ENCODE measurements at regions not wholly inside any gene's neighbourhood (a gene's known extent, or its start where the extent isn't known, plus 50 kb on each side); places are given as distances from the start of the nearest gene placed in this dataset.

- peak overlapping the region; percentile 63 for H3K4me3 ChIP-seq (ENCODE audit: low read depth, low read length, poor library complexity, severe bottlenecking)
- ChIA-PET POLR2A (interaction anchor here (0.6 to 10.8 kb wide), 29 partner anchors 8 to 871 kb away, joined by 3 to 116 read pairs (median 5); partner anchors contain the start of genes RSPH3 and TAGAP), CTCF (ENCODE audit: unreplicated experiment) (interaction anchor here (0.6 to 2.7 kb wide), 12 partner anchors 8 to 100 kb away, joined by 3 to 5 read pairs (median 4); no protein-coding TSS in a partner anchor)
- H3K36me3 ChIP-seq (ENCODE audit: insufficient read depth, low read length), result no peaks in the 10 kb centered on the region
- intact Hi-C loops (cut with micrococcal nuclease; ENCODE audit: unreplicated experiment), result loop anchor here (1.0 to 5.0 kb wide), 4 partner anchors 10 to 289 kb away; partner anchors contain the start of gene EZR
- peak overlapping the region; percentile 97 for H3K27ac ChIP-seq (ENCODE audit: low read depth, low read length, poor library complexity, severe bottlenecking)
- DNase-seq (ENCODE audit: low spot score), result peak; percentile 98
- BruUV-seq (replicated peaks), result no TSS peak
- H3K4me1 ChIP-seq (ENCODE audit: insufficient read depth, low read length, poor library complexity, severe bottlenecking), result peaks cover 89% of the 10 kb centered on the region
- H3K9me3 ChIP-seq (ENCODE audit: low read length), result no peaks in the 10 kb centered on the region
- no peak for TF ChIP-seq CTCF (conservative IDR thresholded peaks at IDR 0.05; ENCODE audit: low read length)
- no peak for TF ChIP-seq EZH2phosphoT487 (IDR thresholded peaks at IDR 0.05; ENCODE audit: borderline replicate concordance, low read depth, low read length)
- H3K79me2 ChIP-seq (ENCODE audit: insufficient read depth, low read depth, low read length), result no peaks in the 10 kb centered on the region
- H3K4me2 ChIP-seq (ENCODE audit: low read length), result peak overlapping the region; percentile 93
- H4K20me1 ChIP-seq (ENCODE audit: insufficient read depth, low read length), result no peaks in the 10 kb centered on the region
- H2AFZ ChIP-seq (ENCODE audit: low read length), result peak overlapping the region; percentile 53; the same call in 1 of the 2 replicates
- H3K9me2 ChIP-seq (ENCODE audit: insufficient read depth, low read length), result no peaks in the 10 kb centered on the region
Observed at GRCh38 chr6:159107451-159108260, 61.5 kb upstream of the FNDC1 start.

- CTCF ChIA-PET (ENCODE audit: unreplicated experiment), result interaction anchor here (1.0 to 1.9 kb wide), 6 partner anchors 9 to 98 kb away, joined by 3 to 5 read pairs (median 4); no protein-coding TSS in a partner anchor
- Histone ChIP-seq H3K9me2 (ENCODE audit: insufficient read depth, low read length) (no peaks in the 10 kb centered on the region), H4K20me1 (ENCODE audit: insufficient read depth, low read length) (no peaks in the 10 kb centered on the region), H3K36me3 (ENCODE audit: insufficient read depth, low read length) (no peaks in the 10 kb centered on the region), H3K79me2 (ENCODE audit: insufficient read depth, low read depth, low read length) (no peaks in the 10 kb centered on the region), H3K27ac (ENCODE audit: low read depth, low read length, poor library complexity, severe bottlenecking) (peak overlapping the region; percentile 97), H3K9me3 (ENCODE audit: low read length) (no peaks in the 10 kb centered on the region), H3K4me3 (ENCODE audit: low read depth, low read length, poor library complexity, severe bottlenecking) (peak overlapping the region; percentile 63), H3K4me1 (ENCODE audit: insufficient read depth, low read length, poor library complexity, severe bottlenecking) (peaks cover 95% of the 10 kb centered on the region), H2AFZ (ENCODE audit: low read length) (peak overlapping the region; percentile 70; the same call in 1 of the 2 replicates), H3K4me2 (ENCODE audit: low read length) (peak overlapping the region; percentile 93)
- BruUV-seq (replicated peaks), result no TSS peak
- POLR2A ChIA-PET, result interaction anchor here (0.6 to 10.8 kb wide), 24 partner anchors 9 to 318 kb away, joined by 3 to 116 read pairs (median 5); partner anchors contain the start of genes RSPH3 and TAGAP
- intact Hi-C loops (cut with micrococcal nuclease; ENCODE audit: unreplicated experiment), result loop anchor here (1.0 to 5.0 kb wide), 4 partner anchors 11 to 288 kb away; partner anchors contain the start of gene EZR
- TF ChIP-seq EZH2phosphoT487 (IDR thresholded peaks at IDR 0.05; ENCODE audit: borderline replicate concordance, low read depth, low read length) (no peak), CTCF (conservative IDR thresholded peaks at IDR 0.05; ENCODE audit: low read length) (no peak)
- peak; percentile 97 for DNase-seq (ENCODE audit: low spot score)
Observed at GRCh38 chr6:159106627-159107241, 61.9 kb upstream of the TAGAP start.
